ENCODE measurements at regions not wholly inside any gene's neighbourhood (a gene's known extent, or its start where the extent isn't known, plus 50 kb on each side); places are given as distances from the start of the nearest gene placed in this dataset.

GRCh38 chr13:63026285-63026797 lies 1610.7 kb upstream of the PCDH20 start:
- CTCF ChIA-PET: no interaction called here
- H3K27ac ChIP-seq (ENCODE audit: control insufficient read depth, insufficient read depth): no peak overlapping the region
- POLR2A ChIA-PET: no interaction called here
- H3K4me3 ChIP-seq: no peak overlapping the region
- no peak overlapping the region for H3K9ac ChIP-seq (ENCODE audit: control insufficient read depth, insufficient read depth, low read length)
- no peaks in the 10 kb centered on the region for H4K20me1 ChIP-seq (ENCODE audit: control insufficient read depth, insufficient read depth)
- FAIRE-seq: no peak
- H3K36me3 ChIP-seq (ENCODE audit: control insufficient read depth in 2 of 2, insufficient read depth in 2 of 2, low read length in 1 of 2): no peaks in the 10 kb centered on the region
- no peak overlapping the region for H2AFZ ChIP-seq (ENCODE audit: control insufficient read depth, low read depth, low read length)
- in situ Hi-C loops (cut with MboI) (no loop called here), intact Hi-C loops (cut with micrococcal nuclease; ENCODE audit: unreplicated experiment) (no loop called here)
- TF ChIP-seq NFYB (IDR thresholded peaks at IDR 0.05; ENCODE audit: insufficient read depth, low read depth, low read length) (no peak), REST (IDR thresholded peaks at IDR 0.05; ENCODE audit: low read depth, low read length) (no peak), SPI1 (IDR thresholded peaks at IDR 0.05; ENCODE audit: borderline replicate concordance, insufficient read depth, low read depth, low read length) (no peak), YBX1 (IDR thresholded peaks at IDR 0.05) (no peak), MTA2 (IDR thresholded peaks at IDR 0.05; ENCODE audit: low read depth) (no peak), CUX1 (IDR thresholded peaks at IDR 0.05; ENCODE audit: insufficient replicate concordance, low read depth, low read length) (no peak)
- SMC1A ChIA-PET (ENCODE audit: uncharacterized antibody, unreplicated experiment): no interaction called here
- no peak for ATAC-seq
- no TSS peak for BruUV-seq (replicated peaks)
- no peaks in the 10 kb centered on the region for H3K9me3 ChIP-seq (replicated peaks; ENCODE audit: control insufficient read depth, insufficient read depth, low read length)
- no peaks in the 10 kb centered on the region for H3K27me3 ChIP-seq (replicated peaks in 1 of 2; ENCODE audit: control insufficient read depth in 2 of 2, insufficient read depth in 2 of 2, low read length in 1 of 2)
- DNase-seq (ENCODE audit: low read depth, low spot score): no peak
- RAD21 ChIA-PET (ENCODE audit: unreplicated experiment): no interaction called here
- H3K4me2 ChIP-seq (ENCODE audit: control insufficient read depth, insufficient read depth): no peak overlapping the region
- no peaks in the 10 kb centered on the region for H3K4me1 ChIP-seq (ENCODE audit: control insufficient read depth, insufficient read depth, low read length)
- no peaks in the 10 kb centered on the region for H3K79me2 ChIP-seq (ENCODE audit: control insufficient read depth, insufficient read depth, low read length)
- 27% methylated on average over 3 of the region's 3 CpGs for WGBS (ENCODE audit: insufficient coverage, insufficient replicate concordance, low lambda C conversion rate, missing lambda C conversion rate)
